Smooth muscle cell (in vitro differentiated cells): ENCODE measurements at regions not wholly inside any gene's neighbourhood (a gene's known extent, or its start where the extent isn't known, plus 50 kb on each side); places are given as distances from the start of the nearest gene placed in this dataset.

Experiments used
- DNase-seq: peaks from one replicate; lab custom pipeline; 2025; ENCODE audit not compliant: unreplicated experiment; lab: John Stamatoyannopoulos, UW
- H2AFZ ChIP-seq: fragments of 200-600 bp; sonication (generic); 2 replicates; pipeline ENCODE4 v1.6.0; 2016; ENCODE audit warnings: antibody characterized with exemption, low read depth, mild to moderate bottlenecking
- H3F3A ChIP-seq: fragments of 200-600 bp; sonication (generic); 2 replicates; pipeline ENCODE4 v1.6.0; 2017; ENCODE audit warnings: antibody characterized with exemption, low read depth
- H3K27ac ChIP-seq: fragments of 200-600 bp; sonication (generic); 2 replicates; pipeline ENCODE4 v1.5.1; 2016; ENCODE audit warnings: low read depth, mild to moderate bottlenecking
- H3K27me3 ChIP-seq: fragments of 200-600 bp; sonication (generic); 2 replicates; pipeline ENCODE4 v1.6.1; 2016; ENCODE audit warnings: low read depth, mild to moderate bottlenecking
- H3K36me3 ChIP-seq: fragments of 200-600 bp; sonication (generic); 2 replicates; pipeline ENCODE4 v1.5.1; 2016; ENCODE audit warnings: low read depth
- H3K4me1 ChIP-seq: fragments of 200-600 bp; sonication (generic); 2 replicates; pipeline ENCODE4 v1.5.1; 2016; ENCODE audit warnings: low read depth
- H3K4me2 ChIP-seq: fragments of 200-600 bp; sonication (generic); 2 replicates; pipeline ENCODE4 v1.6.0; 2016; ENCODE audit warnings: mild to moderate bottlenecking
- H3K4me3 ChIP-seq: fragments of 200-600 bp; sonication (generic); 2 replicates; pipeline ENCODE4 v1.5.1; 2016; ENCODE audit warnings: mild to moderate bottlenecking
- H3K79me2 ChIP-seq: fragments of 200-600 bp; sonication (generic); 2 replicates; pipeline ENCODE4 v1.6.0; 2016; ENCODE audit warnings: low read depth, mild to moderate bottlenecking
- H3K9ac ChIP-seq: fragments of 200-600 bp; sonication (generic); 2 replicates; pipeline ENCODE4 v1.6.0; 2016; ENCODE audit warnings: low read depth
- H3K9me3 ChIP-seq: fragments of 200-600 bp; sonication (generic); replicated peaks from 2 replicates; pipeline ENCODE4 v1.5.1; 2016; ENCODE audit warnings: low read depth
- H4K20me1 ChIP-seq: fragments of 200-600 bp; sonication (generic); 2 replicates; pipeline ENCODE4 v1.6.0; 2016; ENCODE audit warnings: low read depth
- WGBS: methylation state at CpG from one replicate; pipeline ENCODE4 v1.1.7; 2016; ENCODE audit warnings: low lambda C conversion rate; 5-methylcytosine and 5-hydroxymethylcytosine counted together
- TF ChIP-seq, protein P1 (sequence below): fragments of 200-600 bp; sonication (generic); IDR thresholded peaks from 2 replicates; pipeline ENCODE4 v1.5.1; 2017; ENCODE audit warnings: borderline replicate concordance, mild to moderate bottlenecking, antibody characterized with exemption; ENCODE audit not compliant: insufficient read depth, poor library complexity, severe bottlenecking

DNA sequence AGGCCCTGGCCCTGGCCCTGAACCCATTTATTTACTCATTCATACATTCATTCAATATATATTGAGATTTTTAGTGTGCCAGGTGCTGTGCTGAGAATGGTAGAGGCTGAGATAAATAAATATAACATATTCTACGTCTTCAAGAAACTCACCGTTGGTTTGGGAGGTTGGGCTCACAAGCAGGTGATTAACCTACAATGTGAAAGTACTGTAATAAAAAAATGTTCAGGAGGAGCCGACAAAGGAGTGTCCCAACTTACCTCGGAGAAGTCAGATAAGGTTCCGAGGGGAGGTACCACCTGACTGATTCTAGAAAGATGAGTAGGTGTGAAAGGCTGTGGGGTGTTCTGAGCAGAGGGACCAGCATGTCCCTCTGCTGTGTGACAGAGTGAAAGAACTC is 479.6 kb upstream of the KLF4 start:
- no peaks in the 10 kb centered on the region for H4K20me1 ChIP-seq
- no peak overlapping the region for H3K4me2 ChIP-seq
- no peaks in the 10 kb centered on the region for H3K79me2 ChIP-seq
- H3K9me3 ChIP-seq, result no peaks in the 10 kb centered on the region
- no peaks in the 10 kb centered on the region for H3K4me1 ChIP-seq
- WGBS, result 91% methylated on average over 5 of the region's 5 CpGs
- H2AFZ ChIP-seq, result no peak overlapping the region
- no peaks in the 10 kb centered on the region for H3K27me3 ChIP-seq
- TF ChIP-seq, protein P1, sequence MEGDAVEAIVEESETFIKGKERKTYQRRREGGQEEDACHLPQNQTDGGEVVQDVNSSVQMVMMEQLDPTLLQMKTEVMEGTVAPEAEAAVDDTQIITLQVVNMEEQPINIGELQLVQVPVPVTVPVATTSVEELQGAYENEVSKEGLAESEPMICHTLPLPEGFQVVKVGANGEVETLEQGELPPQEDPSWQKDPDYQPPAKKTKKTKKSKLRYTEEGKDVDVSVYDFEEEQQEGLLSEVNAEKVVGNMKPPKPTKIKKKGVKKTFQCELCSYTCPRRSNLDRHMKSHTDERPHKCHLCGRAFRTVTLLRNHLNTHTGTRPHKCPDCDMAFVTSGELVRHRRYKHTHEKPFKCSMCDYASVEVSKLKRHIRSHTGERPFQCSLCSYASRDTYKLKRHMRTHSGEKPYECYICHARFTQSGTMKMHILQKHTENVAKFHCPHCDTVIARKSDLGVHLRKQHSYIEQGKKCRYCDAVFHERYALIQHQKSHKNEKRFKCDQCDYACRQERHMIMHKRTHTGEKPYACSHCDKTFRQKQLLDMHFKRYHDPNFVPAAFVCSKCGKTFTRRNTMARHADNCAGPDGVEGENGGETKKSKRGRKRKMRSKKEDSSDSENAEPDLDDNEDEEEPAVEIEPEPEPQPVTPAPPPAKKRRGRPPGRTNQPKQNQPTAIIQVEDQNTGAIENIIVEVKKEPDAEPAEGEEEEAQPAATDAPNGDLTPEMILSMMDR, result no peak
- no peaks in the 10 kb centered on the region for H3F3A ChIP-seq
- no peak overlapping the region for H3K9ac ChIP-seq
- no peak for DNase-seq
- no peaks in the 10 kb centered on the region for H3K36me3 ChIP-seq
- no peak overlapping the region for H3K4me3 ChIP-seq
- no peak overlapping the region for H3K27ac ChIP-seq

DNA sequence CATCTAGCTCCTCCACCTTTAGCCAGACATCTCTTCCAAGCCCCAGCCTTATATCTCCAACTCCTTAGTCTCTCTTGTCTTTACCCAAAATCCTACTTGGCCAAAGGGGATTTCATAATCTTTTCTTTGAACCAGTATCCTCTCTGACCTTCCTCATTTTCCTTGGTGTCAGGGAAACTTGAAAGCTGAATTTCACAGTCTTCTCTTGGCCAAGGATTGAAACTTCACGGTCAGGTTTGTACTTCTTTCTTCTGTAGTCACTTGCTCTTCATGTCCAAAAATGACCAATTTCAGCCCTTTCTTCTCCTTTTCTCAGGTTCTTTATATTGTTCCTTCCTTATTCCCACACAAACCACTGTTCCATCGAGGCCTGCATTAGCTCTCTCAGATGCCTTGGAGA is 473.7 kb upstream of the KLF4 start:
- Histone ChIP-seq H3K36me3 (no peaks in the 10 kb centered on the region), H3F3A (no peaks in the 10 kb centered on the region), H3K9ac (no peak overlapping the region), H3K27me3 (peaks cover 4% of the 10 kb centered on the region), H3K4me2 (no peak overlapping the region), H3K27ac (no peak overlapping the region), H2AFZ (no peak overlapping the region), H3K4me3 (no peak overlapping the region), H3K4me1 (no peaks in the 10 kb centered on the region), H3K9me3 (no peaks in the 10 kb centered on the region), H3K79me2 (no peaks in the 10 kb centered on the region), H4K20me1 (no peaks in the 10 kb centered on the region)
- DNase-seq, result no peak
- TF ChIP-seq, protein P1, result no peak
- WGBS, result 92% methylated on average over 2 of the region's 2 CpGs

DNA sequence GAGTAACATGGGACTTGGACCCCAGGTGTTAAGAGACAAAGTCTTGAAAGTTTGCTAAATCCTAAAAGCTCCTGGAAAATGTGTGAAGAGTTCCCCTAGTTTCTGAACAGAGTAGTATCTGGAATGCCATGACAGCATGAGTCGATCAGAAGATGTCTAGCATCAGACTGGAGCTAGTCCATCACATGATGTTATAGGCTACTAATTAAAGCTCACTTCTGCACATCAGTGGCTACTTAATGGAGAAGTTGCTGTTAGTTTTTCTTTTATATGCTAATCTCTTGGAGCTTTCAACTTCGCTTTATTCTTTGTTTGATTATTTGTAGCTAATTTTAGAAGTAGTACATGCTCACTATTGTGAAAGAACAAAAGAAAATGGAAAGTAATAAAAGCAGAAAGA is 471.3 kb upstream of the KLF4 start:
- Histone ChIP-seq H3K27me3 (peaks cover 4% of the 10 kb centered on the region), H3K36me3 (no peaks in the 10 kb centered on the region), H4K20me1 (no peaks in the 10 kb centered on the region), H3F3A (no peaks in the 10 kb centered on the region), H3K27ac (no peak overlapping the region), H3K4me3 (no peak overlapping the region), H3K79me2 (no peaks in the 10 kb centered on the region), H3K4me1 (no peaks in the 10 kb centered on the region), H3K9ac (no peak overlapping the region), H2AFZ (no peak overlapping the region), H3K9me3 (no peaks in the 10 kb centered on the region), H3K4me2 (no peak overlapping the region)
- 86% methylated on average over 2 of the region's 2 CpGs for WGBS
- DNase-seq, result no peak
- TF ChIP-seq, protein P1, result no peak

DNA sequence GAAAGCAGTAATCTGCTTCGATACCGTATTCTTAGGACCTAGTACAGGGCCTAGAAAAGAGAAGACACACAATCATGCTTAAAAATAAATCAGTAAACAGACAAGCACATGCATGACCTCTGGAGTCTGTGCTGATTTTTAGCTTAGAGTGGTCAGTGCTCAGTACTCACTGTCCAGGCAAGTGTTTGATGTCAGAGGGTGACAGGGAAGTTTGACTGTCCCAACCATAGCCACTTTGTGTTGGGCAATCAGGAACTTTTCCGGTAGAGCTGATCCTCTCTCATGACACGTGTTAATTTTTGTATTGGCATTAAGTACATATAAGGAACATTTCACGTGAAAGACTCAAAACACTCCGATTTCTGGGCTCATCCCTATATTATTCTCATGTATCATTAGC is 464.7 kb upstream of the KLF4 start:
- Histone ChIP-seq H3K79me2 (no peaks in the 10 kb centered on the region), H4K20me1 (no peaks in the 10 kb centered on the region), H3F3A (no peaks in the 10 kb centered on the region), H3K36me3 (no peaks in the 10 kb centered on the region), H3K4me1 (no peaks in the 10 kb centered on the region), H3K4me2 (no peak overlapping the region), H3K27ac (no peak overlapping the region), H3K9me3 (no peaks in the 10 kb centered on the region), H3K27me3 (no peaks in the 10 kb centered on the region), H3K4me3 (no peak overlapping the region), H3K9ac (no peak overlapping the region), H2AFZ (no peak overlapping the region)
- no peak for DNase-seq
- WGBS, result 91% methylated on average over 6 of the region's 6 CpGs
- TF ChIP-seq, protein P1, result no peak
